GM18868 (cell line): ENCODE measurements at regions not wholly inside any gene's neighbourhood (a gene's known extent, or its start where the extent isn't known, plus 50 kb on each side); places are given as distances from the start of the nearest gene placed in this dataset.
"Not testable (repeated sequence)": the region's sequence is repeated elsewhere in the genome, so short reads cannot be mapped to it uniquely, and the experiment has no call there.

Experiments used
- ATAC-seq: cut with Tn5 transposase; IDR thresholded peaks from one replicate; pipeline ENCODE4 v1.9.1; 2021; ENCODE audit warnings: mild to moderate bottlenecking, moderate library complexity; ENCODE audit not compliant: unreplicated experiment

- ATAC-seq: no peak
These were observed 434.9 kb upstream of the GALNTL6 start for GRCh38 chr4:171378323-171378722.

- ATAC-seq: no peak
These were observed 436.5 kb upstream of the GALNTL6 start for GRCh38 chr4:171376724-171377123.

DNA sequence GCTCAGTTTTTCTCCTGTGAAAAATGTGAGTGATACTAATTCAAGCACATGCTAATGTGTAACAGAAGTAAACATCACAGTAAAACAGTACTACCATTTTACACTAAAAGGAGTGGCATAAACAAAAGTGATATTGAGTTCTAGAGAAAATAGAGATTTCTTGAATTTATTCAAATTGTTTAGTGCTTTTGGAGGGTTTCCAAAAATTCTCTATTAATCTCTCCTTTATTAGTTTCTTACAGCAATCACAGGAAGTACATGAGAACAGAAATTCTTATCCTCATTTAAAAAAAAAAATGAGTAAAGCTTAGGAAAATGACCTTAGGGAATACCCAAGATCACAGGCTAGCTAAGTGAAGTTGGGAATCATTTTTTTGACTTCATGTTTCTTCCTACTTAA is 459.7 kb upstream of the GALNTL6 start:
- no peak for ATAC-seq

- ATAC-seq: no peak
These were observed 465.1 kb upstream of the GALNTL6 start for GRCh38 chr4:171348090-171348489.

DNA sequence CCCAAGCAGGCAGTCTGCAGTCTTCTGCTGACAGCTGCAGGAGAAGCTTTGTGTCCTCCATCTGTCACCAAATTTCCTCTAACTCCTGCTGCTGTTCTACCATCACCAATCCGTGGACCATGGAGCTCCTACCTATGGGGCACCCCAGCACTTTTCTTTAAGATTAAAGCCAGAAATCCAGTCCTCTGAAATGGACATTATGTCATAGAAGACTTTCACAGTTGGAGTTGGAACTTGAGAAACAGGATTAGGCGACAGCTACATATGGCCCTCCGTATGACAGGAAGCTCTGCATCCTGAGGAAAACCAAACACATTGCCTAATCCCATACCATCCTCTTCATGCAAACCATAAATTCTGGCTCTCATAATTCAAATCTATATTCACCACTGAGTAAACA is 470.6 kb upstream of the GALNTL6 start:
- ATAC-seq: no peak

DNA sequence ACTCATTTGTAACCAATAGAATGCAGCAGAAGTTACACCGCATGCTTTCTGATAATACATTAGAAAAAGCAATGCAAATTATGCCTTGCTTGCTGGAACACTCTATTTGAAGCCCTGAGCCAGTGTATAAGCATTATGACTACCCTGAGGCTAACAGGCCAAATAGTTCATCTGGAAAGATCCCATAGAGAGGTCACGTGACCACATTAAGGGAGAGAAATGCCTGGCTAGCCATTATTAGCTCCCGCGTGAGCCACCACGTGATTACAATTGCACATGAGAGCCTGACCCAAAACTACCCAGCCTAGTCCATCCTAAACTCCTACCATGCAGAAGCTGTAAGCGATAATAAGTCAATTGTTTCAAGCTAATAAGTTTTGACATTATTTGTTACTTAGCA is 472.9 kb upstream of the GALNTL6 start:
- no peak for ATAC-seq

- peak; percentile 83 for ATAC-seq
These were observed 478.7 kb upstream of the GALNTL6 start for GRCh38 chr4:171334549-171334948.

GRCh38 chr4:171308661-171309060 is 504.5 kb upstream of the GALNTL6 start:
- no peak for ATAC-seq

- ATAC-seq: not testable (repeated sequence)
These were observed 515.0 kb upstream of the GALNTL6 start for GRCh38 chr4:171298048-171298718.

- no peak for ATAC-seq
These were observed 524.3 kb upstream of the GALNTL6 start for GRCh38 chr4:171288816-171289432.

- no peak for ATAC-seq
These were observed 531.8 kb upstream of the GALNTL6 start for GRCh38 chr4:171281359-171281758.

- ATAC-seq: no peak
These were observed 534.1 kb upstream of the GALNTL6 start for GRCh38 chr4:171279131-171279530.

GRCh38 chr4:171266671-171267070 is 546.5 kb upstream of the GALNTL6 start:
- ATAC-seq: no peak

DNA sequence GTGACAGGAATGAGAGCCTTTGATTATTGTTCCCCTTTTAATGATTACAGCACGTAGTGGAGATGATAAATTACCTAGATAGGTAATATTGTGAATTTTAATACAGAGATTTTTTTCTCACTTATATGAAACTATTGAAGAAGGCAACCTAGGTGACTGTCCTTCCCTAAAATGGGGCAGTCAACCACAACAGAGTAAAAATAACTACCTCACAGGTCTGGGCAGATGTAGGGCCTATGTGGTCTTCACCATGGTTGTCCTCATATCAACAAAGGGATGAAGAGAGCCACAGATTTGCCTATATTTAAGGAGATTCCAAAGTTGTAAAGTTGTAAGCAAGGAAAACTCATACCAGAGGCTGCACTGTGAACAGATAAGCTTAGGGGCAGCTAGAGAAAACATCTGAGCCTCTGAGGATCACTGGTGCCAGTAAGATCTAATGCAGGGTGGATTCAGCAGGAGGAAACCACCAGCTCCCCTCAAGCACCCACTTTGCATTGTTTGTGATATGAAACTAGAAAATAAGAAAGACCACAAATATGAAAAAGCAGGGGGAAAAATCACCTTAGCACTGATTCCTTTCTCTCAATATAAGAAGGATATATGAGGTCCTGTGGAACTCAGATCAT is 547.9 kb upstream of the GALNTL6 start:
- no peak for ATAC-seq

GRCh38 chr4:171256223-171256622 is 557.0 kb upstream of the GALNTL6 start:
- ATAC-seq: no peak

DNA sequence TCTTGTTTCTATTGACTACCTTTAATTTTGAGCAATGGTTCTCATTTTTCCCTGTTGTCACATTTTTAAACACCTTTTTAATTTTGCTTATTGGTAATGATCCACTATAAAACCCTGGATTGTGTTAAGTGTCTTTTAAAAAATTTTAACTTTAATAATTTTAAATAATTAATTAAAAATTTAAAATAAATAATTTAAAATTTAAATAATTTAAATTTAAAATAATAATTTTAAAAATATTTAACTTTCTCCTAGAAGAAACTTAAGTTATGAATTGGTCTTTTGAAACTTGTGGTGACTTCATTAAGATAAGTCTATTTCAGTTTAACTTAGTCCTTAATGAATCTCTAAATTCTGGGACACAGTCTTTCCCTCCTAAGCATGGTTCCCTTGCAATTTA is 566.3 kb upstream of the GALNTL6 start:
- ATAC-seq: no peak

GRCh38 chr4:171242831-171243230 is 570.4 kb upstream of the GALNTL6 start:
- ATAC-seq: no peak

DNA sequence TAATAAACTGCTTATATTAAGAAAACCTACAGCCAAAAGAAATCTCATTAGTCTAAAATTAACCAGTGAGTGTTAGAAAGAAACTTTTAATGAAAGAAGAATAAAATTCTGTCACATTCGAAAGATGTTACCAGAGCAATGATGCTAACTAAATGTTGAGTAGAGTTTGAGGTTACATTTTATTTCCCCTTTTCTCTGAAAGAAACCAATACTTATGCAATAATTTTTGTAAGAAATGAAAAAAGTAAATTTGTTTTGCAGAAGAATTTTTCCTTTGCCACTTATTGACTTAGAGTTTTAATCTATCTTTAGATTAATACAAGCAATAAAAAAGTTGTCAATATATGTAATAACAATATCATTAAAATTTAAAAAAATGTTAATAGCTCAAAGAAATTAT is 574.0 kb upstream of the GALNTL6 start:
- no peak for ATAC-seq

DNA sequence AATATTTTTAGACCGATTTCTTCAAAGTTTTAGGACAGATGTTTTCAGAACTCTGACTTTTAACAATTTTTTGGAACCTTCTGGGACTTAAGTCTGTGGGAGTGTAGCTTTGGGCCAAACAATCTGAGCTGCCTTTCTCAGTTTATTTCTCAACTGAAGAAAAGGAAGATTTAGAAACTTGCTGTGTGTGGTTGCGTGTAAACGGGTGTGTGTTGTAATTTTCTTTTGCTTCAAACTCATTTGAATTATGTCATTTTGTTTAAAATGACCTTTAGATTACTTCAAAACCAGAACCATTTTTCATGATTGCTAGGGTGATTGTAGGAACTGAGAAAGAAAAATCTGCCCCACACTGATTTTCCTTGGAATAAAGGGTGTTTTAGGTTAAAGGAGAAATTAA is 577.7 kb upstream of the GALNTL6 start:
- no peak for ATAC-seq

DNA sequence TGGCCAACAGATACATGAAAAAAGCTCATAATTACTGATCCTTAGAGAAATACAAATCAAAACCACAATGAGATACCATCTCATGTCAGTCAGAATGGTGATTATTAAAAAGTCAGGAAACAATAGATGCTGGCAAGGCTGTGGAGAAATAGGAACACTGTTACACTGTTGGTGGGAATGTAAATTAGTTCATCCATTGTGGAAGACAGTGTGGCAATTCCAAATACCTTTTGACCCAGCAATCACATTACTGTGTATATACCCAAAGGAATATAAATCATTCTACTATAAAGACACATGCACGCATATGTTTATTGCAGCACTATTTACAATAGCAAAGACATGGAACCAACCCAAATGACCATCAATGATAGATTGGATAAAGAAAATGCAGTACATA is 583.9 kb upstream of the GALNTL6 start:
- ATAC-seq: not testable (repeated sequence)

- no peak for ATAC-seq
These were observed 592.0 kb upstream of the GALNTL6 start for GRCh38 chr4:171221181-171221580.

DNA sequence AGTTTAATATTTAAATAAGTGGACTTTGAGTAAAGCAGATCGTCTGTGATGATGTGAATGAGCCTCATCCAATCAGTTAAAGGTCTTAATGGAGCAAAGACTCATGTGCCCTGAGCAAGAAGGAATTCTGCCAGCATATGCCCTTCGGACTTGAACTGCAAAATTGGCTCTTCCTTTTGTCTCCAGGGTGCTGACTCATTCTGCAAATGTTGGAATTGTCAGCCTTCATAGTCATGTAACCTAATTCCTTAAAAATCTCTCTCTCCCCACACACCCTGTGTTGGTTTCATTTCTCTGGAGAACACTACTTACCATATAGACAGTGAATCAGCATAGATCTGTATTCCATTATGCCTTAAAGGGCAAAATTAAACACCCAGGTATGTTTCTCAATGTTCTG is 609.8 kb upstream of the GALNTL6 start:
- ATAC-seq: no peak
